Peyer's patch (tissue), 4 donors: ENCODE measurements at regions not wholly inside any gene's neighbourhood (a gene's known extent, or its start where the extent isn't known, plus 50 kb on each side); places are given as distances from the start of the nearest gene placed in this dataset.

Experiments used
- DNase-seq, 3 donors: peaks; one replicate each; pipeline ENCODE4 v3.0.0-alpha.2; 2017 to 2019
- H3K27ac ChIP-seq, 4 donors: fragments of 200-600 bp; sonication (generic); one replicate each; pipeline ENCODE4 v1.5.1; 2016 to 2019
- H3K27me3 ChIP-seq, 2 donors: fragments of 200-600 bp; sonication (generic); one replicate each; pipeline ENCODE4 v1.5.1; 2019
- H3K36me3 ChIP-seq, 3 donors: fragments of 200-600 bp; sonication (generic); one replicate each; pipeline ENCODE4 v1.5.1; 2016 to 2019
- H3K4me1 ChIP-seq, 4 donors: fragments of 200-600 bp; sonication (generic); one replicate each; pipeline ENCODE4 v1.5.1; 2016 to 2019
- H3K4me3 ChIP-seq, 4 donors: fragments of 200-600 bp; sonication (generic); 1 replicate in 3 of 4; 2 replicates in 1 of 4; pipeline ENCODE4 v1.5.1; 2016 to 2019; ENCODE audit warnings: mild to moderate bottlenecking in 1 of 4
- H3K9me3 ChIP-seq, 4 donors: fragments of 200-600 bp; sonication (generic); one replicate each; pipeline ENCODE4 v1.5.1; 2016 to 2019; ENCODE audit warnings: mild to moderate bottlenecking in 1 of 4
- CTCF ChIP-seq, 6 experiments: fragments of 450-650 bp in 4 of 6; fragments of 200-600 bp in 2 of 6; sonication (generic) in 1 of 6; IDR thresholded peaks; one replicate each; pipeline ENCODE4 v1.5.1; 2017 to 2019; ENCODE audit warnings: antibody characterized with exemption in 6 of 6, mild to moderate bottlenecking in 3 of 6, moderate library complexity in 1 of 6
- POLR2A ChIP-seq, 2 donors: fragments of 450-650 bp; IDR thresholded peaks; one replicate each; pipeline ENCODE4 v1.5.1; 2017; ENCODE audit warnings: antibody characterized with exemption in 2 of 2, mild to moderate bottlenecking in 2 of 2, moderate library complexity in 2 of 2

DNA sequence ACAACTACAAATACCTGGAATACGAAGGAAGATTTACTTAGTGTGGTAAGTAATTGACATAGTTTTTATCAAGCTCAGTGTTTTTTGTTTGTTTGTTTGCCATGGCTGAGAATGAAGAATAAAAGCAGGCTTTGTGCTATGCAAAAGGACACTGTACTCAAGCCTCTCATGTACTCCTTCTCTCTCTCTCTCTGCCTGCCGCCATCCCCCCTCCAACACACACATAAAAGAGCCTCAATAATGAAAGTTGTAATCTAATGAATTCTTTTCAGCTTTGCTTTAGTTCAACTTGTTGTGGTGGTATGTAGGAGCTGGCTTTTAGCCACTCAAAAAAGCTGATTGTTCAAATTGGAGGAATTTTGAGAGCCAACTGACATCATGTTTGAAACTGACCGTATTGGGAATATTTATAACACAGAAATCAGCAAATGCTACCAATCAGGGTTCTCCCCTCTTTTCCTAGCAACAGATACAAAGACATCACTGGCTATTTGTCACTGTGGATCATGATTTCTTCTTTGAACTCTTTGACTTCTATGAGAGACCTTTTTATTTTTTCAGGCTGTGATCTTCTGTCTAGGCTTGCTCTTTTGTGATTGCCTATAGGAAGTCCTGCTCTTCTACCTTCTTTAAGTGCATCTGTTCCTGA, 1148.8 kb downstream of the RAPGEF2 start:
- H3K27ac ChIP-seq: no peak overlapping the region
- DNase-seq: no peak
- H3K9me3 ChIP-seq: no peaks in the 10 kb centered on the region

DNA sequence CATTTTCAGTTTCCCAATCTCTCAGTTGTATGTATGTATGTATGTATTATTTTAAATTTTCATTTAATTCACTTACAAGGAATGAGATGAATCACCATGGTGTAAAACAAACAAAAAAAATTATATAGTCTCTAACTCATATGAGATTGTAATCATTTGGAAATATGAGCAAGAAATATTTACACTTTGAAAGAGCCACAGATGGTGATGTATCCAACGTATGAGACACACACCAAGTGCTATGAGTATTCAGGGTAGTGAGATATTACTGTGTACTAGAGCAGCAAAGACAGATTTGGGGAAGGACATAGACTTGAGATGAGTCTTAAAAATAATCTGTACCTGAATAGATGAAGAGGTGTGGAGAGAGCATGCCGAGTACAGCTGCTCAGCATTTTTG, 1154.4 kb downstream of the RAPGEF2 start:
- TF ChIP-seq POLR2A (IDR thresholded peaks at IDR 0.05): no peak
- no peak for TF ChIP-seq CTCF (IDR thresholded peaks at IDR 0.05)
- DNase-seq: no peak
- no peaks in the 10 kb centered on the region for H3K9me3 ChIP-seq
- no peak overlapping the region for H3K4me3 ChIP-seq
- no peaks in the 10 kb centered on the region for H3K36me3 ChIP-seq
- no peaks in the 10 kb centered on the region for H3K4me1 ChIP-seq
- H3K27ac ChIP-seq: no peak overlapping the region
- no peaks in the 10 kb centered on the region for H3K27me3 ChIP-seq

More for the DNA sequence above, 1148.8 kb downstream of the RAPGEF2 start:
- H3K27me3 ChIP-seq: no peaks in the 10 kb centered on the region
- H3K4me3 ChIP-seq: no peak overlapping the region
- H3K4me1 ChIP-seq: no peaks in the 10 kb centered on the region
- no peaks in the 10 kb centered on the region for H3K36me3 ChIP-seq
- TF ChIP-seq POLR2A (IDR thresholded peaks at IDR 0.05) (no peak), CTCF (IDR thresholded peaks at IDR 0.05) (no peak)

DNA sequence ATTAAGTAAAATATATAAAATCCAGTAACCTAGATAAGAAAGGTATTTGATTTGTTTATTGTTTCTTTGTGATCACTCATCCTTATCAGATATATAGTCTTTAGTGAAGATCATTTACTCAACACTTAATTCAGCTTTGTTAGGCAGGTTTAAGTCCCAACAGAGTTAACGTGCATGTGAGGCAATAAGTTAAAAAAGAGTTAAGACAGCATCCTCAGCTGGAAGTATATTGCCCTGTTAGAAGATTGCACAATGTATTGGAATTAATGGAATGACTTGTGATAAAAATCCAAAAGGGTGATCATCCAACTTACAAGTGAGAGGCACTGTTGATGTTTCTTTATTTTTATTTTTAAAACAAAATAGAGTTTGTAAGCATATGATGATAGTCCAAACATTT, 1162.1 kb downstream of the RAPGEF2 start:
- H3K4me3 ChIP-seq: no peak overlapping the region
- no peaks in the 10 kb centered on the region for H3K36me3 ChIP-seq
- H3K27ac ChIP-seq: no peak overlapping the region
- no peak for TF ChIP-seq CTCF (IDR thresholded peaks at IDR 0.05)
- TF ChIP-seq POLR2A (IDR thresholded peaks at IDR 0.05): no peak
- H3K27me3 ChIP-seq: no peaks in the 10 kb centered on the region
- no peaks in the 10 kb centered on the region for H3K9me3 ChIP-seq
- no peaks in the 10 kb centered on the region for H3K4me1 ChIP-seq
- no peak for DNase-seq

DNA sequence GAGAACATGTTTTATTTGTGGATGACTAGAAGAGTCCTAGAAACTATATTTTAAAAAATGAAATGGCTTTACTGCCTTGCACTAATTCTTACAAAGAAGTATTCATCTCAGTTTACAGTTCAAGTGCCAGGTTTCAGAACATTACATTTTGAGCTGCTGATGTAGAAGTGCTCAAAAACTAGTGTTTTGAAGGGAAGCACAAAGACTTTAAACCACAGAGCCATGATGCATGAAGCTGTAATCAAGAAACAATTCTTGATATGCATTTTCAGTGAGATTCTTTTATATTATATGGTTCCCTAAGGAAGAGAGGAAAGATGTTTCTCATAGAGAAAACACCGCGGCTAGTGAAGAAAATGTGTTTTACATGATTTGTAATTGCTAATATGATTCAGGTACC, 1163.0 kb downstream of the RAPGEF2 start:
- Histone ChIP-seq H3K4me3 (no peak overlapping the region), H3K27me3 (no peaks in the 10 kb centered on the region), H3K36me3 (no peaks in the 10 kb centered on the region), H3K4me1 (no peaks in the 10 kb centered on the region), H3K27ac (no peak overlapping the region), H3K9me3 (no peaks in the 10 kb centered on the region)
- TF ChIP-seq POLR2A (IDR thresholded peaks at IDR 0.05): no peak
- no peak for TF ChIP-seq CTCF (IDR thresholded peaks at IDR 0.05)
- no peak for DNase-seq

DNA sequence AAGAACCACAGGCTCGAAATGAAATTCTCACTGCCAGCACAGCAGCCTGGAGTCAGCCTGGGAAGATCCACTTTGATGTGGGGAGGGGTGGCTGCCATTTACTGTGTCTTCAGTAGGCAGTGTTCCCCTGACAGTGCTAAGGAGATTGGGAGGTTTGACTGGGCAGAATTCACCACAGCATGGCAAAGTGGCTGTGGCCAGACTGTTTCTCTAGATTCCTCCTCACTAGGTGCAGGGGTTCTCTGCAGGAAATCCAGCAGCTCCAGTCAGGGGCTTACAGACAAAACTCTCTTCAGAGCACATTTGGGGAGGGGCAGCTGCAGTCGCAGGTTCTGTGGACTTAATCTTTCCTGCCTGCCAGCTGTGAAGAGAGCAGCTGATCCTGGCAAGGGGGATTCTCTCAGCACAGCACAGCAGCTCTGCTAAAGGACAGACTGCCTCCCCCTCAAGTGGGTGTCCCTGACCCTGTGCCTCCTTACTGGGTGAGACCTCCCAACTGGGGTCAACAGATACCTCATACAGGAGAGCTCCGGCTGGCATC, 1174.0 kb downstream of the RAPGEF2 start:
- no peaks in the 10 kb centered on the region for H3K4me1 ChIP-seq
- H3K27me3 ChIP-seq: no peaks in the 10 kb centered on the region
- no peak overlapping the region for H3K4me3 ChIP-seq
- H3K9me3 ChIP-seq: peaks cover 0 to 4% (median 0%) of the 10 kb centered on the region in 4 donors
- no peaks in the 10 kb centered on the region for H3K36me3 ChIP-seq
- TF ChIP-seq CTCF (IDR thresholded peaks at IDR 0.05) (no peak), POLR2A (IDR thresholded peaks at IDR 0.05) (no peak)
- no peak overlapping the region for H3K27ac ChIP-seq
- DNase-seq: no peak
